ENCODE measurements at regions not wholly inside any gene's neighbourhood (a gene's known extent, or its start where the extent isn't known, plus 50 kb on each side); places are given as distances from the start of the nearest gene placed in this dataset.
"Not testable (repeated sequence)": the region's sequence is repeated elsewhere in the genome, so short reads cannot be mapped to it uniquely, and the experiment has no call there.

DNA sequence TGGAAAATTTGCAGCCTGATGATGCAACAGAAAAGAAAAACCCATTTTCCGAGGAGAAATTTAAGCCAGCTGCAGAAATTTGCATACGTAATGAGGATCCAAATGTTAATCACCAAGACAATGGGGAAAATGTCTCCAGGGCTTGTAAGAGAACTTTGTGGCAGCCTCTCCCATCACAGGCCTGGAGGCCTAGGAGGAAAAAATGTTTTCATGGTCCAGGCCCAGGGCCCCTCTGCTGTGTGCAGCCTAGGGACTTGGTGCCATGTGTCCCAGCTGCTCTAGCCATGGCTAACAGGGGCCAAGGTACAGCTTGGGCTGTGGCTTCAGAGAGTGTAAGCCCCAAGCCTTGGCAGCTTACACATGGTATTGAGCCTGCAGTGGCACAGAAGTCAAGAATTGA, 50.3 kb upstream of the PTH start:
- TF ChIP-seq, protein P1, sequence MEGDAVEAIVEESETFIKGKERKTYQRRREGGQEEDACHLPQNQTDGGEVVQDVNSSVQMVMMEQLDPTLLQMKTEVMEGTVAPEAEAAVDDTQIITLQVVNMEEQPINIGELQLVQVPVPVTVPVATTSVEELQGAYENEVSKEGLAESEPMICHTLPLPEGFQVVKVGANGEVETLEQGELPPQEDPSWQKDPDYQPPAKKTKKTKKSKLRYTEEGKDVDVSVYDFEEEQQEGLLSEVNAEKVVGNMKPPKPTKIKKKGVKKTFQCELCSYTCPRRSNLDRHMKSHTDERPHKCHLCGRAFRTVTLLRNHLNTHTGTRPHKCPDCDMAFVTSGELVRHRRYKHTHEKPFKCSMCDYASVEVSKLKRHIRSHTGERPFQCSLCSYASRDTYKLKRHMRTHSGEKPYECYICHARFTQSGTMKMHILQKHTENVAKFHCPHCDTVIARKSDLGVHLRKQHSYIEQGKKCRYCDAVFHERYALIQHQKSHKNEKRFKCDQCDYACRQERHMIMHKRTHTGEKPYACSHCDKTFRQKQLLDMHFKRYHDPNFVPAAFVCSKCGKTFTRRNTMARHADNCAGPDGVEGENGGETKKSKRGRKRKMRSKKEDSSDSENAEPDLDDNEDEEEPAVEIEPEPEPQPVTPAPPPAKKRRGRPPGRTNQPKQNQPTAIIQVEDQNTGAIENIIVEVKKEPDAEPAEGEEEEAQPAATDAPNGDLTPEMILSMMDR (IDR thresholded peaks at IDR 0.05): not testable (repeated sequence)
- TF ChIP-seq POLR2A (IDR thresholded peaks at IDR 0.05): not testable (repeated sequence)

Measured in body of pancreas (tissue), 4 donors.